Right atrium auricular region (tissue), 2 donors: ENCODE measurements at regions not wholly inside any gene's neighbourhood (a gene's known extent, or its start where the extent isn't known, plus 50 kb on each side); places are given as distances from the start of the nearest gene placed in this dataset.

ENCODE experiments used
- DNase-seq: peaks from one replicate; pipeline ENCODE4 v3.0.0-alpha.2; 2019; ENCODE audit warnings: low spot score
- H3K27ac ChIP-seq, 2 donors: fragments of 200-600 bp; sonication (generic); 1 replicate in 1 of 2; 2 replicates in 1 of 2; pipeline ENCODE4 v1.5.1; 2016 to 2019
- H3K27me3 ChIP-seq, 2 donors: fragments of 200-600 bp; sonication (generic); one replicate each; pipeline versions ENCODE4 v1.5.1 to v1.6.0; 2017 to 2019
- H3K36me3 ChIP-seq: fragments of 200-600 bp; sonication (generic); one replicate; pipeline ENCODE4 v1.5.1; 2016
- H3K4me1 ChIP-seq, 2 donors: fragments of 200-600 bp; sonication (generic); one replicate each; pipeline versions ENCODE4 v1.5.1 to v1.6.0; 2017 to 2019
- H3K4me3 ChIP-seq, 2 donors: fragments of 200-600 bp; sonication (generic); 1 replicate in 1 of 2; 2 replicates in 1 of 2; pipeline ENCODE4 v1.5.1; 2017 to 2019; ENCODE audit warnings: mild to moderate bottlenecking in 1 of 2, moderate library complexity in 1 of 2
- H3K9me3 ChIP-seq, 2 donors: fragments of 200-600 bp; sonication (generic); one replicate each; pipeline ENCODE4 v1.5.1; 2019
- CTCF ChIP-seq, 2 donors: fragments of 200-600 bp; sonication (generic); IDR thresholded peaks; one replicate each; pipeline ENCODE4 v1.5.1; 2019; ENCODE audit warnings: antibody characterized with exemption in 2 of 2

GRCh38 chr4:4663028-4663427, 121.2 kb upstream of the STX18 start:
- H3K4me1 ChIP-seq = no peaks in the 10 kb centered on the region
- no peaks in the 10 kb centered on the region for H3K36me3 ChIP-seq
- no peaks in the 10 kb centered on the region for H3K27me3 ChIP-seq
- H3K4me3 ChIP-seq = no peak overlapping the region
- no peak for DNase-seq
- no peak for TF ChIP-seq CTCF (IDR thresholded peaks at IDR 0.05)
- no peak overlapping the region for H3K27ac ChIP-seq
- peaks cover 0 to 3% of the 10 kb centered on the region in 2 donors for H3K9me3 ChIP-seq

GRCh38 chr4:4662230-4662629, 120.4 kb upstream of the STX18 start:
- Histone ChIP-seq H3K36me3 (no peaks in the 10 kb centered on the region), H3K4me3 (no peak overlapping the region), H3K27ac (no peak overlapping the region), H3K9me3 (peaks cover 0 to 5% of the 10 kb centered on the region in 2 donors), H3K27me3 (no peaks in the 10 kb centered on the region), H3K4me1 (no peaks in the 10 kb centered on the region)
- no peak for DNase-seq
- no peak for TF ChIP-seq CTCF (IDR thresholded peaks at IDR 0.05)

GRCh38 chr4:4659871-4660651, 118.2 kb upstream of the STX18 start:
- TF ChIP-seq CTCF (IDR thresholded peaks at IDR 0.05) = no peak
- no peaks in the 10 kb centered on the region for H3K27me3 ChIP-seq

GRCh38 chr4:4658052-4658451, 116.2 kb upstream of the STX18 start:
- Histone ChIP-seq H3K27me3 (no peaks in the 10 kb centered on the region), H3K27ac (no peak overlapping the region), H3K9me3 (peaks cover 0 to 5% of the 10 kb centered on the region in 2 donors), H3K36me3 (no peaks in the 10 kb centered on the region), H3K4me1 (no peaks in the 10 kb centered on the region), H3K4me3 (no peak overlapping the region)
- no peak for TF ChIP-seq CTCF (IDR thresholded peaks at IDR 0.05)
- no peak for DNase-seq

More at GRCh38 chr4:4659871-4660651, 118.2 kb upstream of the STX18 start:
- DNase-seq = no peak
- Histone ChIP-seq H3K9me3 (peaks cover 0 to 5% of the 10 kb centered on the region in 2 donors), H3K27ac (no peak overlapping the region), H3K36me3 (no peaks in the 10 kb centered on the region), H3K4me3 (no peak overlapping the region), H3K4me1 (no peaks in the 10 kb centered on the region)

DNA sequence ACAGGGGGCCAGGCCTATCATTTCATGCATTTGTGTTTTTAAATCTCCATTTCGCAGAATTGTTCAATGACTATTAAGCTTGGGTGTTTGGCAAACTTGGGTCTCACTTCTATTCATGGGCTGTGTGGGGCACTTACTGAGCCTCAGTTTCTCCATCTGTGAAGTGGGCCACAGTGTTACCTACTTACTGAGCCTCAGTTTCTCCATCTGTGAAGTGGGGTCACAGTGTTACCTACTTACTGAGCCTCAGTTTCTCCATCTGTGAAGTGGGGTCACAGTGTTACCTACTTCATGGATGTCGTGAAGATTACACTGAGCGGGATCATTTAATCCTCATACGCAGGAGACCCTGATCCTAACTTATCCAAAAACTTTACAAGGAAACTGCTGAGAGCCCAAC, 115.1 kb upstream of the STX18 start:
- Histone ChIP-seq H3K36me3 (no peaks in the 10 kb centered on the region), H3K4me1 (no peaks in the 10 kb centered on the region), H3K27ac (no peak overlapping the region), H3K9me3 (peaks cover 0 to 5% of the 10 kb centered on the region in 2 donors), H3K27me3 (no peaks in the 10 kb centered on the region), H3K4me3 (no peak overlapping the region)
- no peak for DNase-seq
- TF ChIP-seq CTCF (IDR thresholded peaks at IDR 0.05) = no peak

- no peak for TF ChIP-seq CTCF (IDR thresholded peaks at IDR 0.05)
- Histone ChIP-seq H3K36me3 (no peaks in the 10 kb centered on the region), H3K27me3 (no peaks in the 10 kb centered on the region), H3K4me1 (no peaks in the 10 kb centered on the region), H3K9me3 (peaks cover 0 to 5% of the 10 kb centered on the region in 2 donors), H3K27ac (no peak overlapping the region), H3K4me3 (no peak overlapping the region)
- no peak for DNase-seq
These were observed 114.1 kb upstream of the STX18 start for GRCh38 chr4:4655901-4656300.
